Nephron progenitor cell (in vitro differentiated cells): ENCODE measurements at regions not wholly inside any gene's neighbourhood (a gene's known extent, or its start where the extent isn't known, plus 50 kb on each side); places are given as distances from the start of the nearest gene placed in this dataset.

Experiments
- DNase-seq: peaks from one replicate; pipeline ENCODE4 v3.0.0; 2021
- H3K27ac Mint-ChIP-seq: 2 replicates; pipeline ENCODE4 v1.8.0; 2021; ENCODE audit warnings: mild to moderate bottlenecking, moderate library complexity, mixed read lengths
- H3K27me3 Mint-ChIP-seq: 2 replicates; pipeline ENCODE4 v1.8.0; 2021; ENCODE audit warnings: mild to moderate bottlenecking, low read depth, mixed read lengths; ENCODE audit not compliant: poor library complexity
- H3K36me3 Mint-ChIP-seq: 2 replicates; pipeline ENCODE4 v1.8.0; 2021; ENCODE audit warnings: low read depth, mixed read lengths
- H3K4me1 Mint-ChIP-seq: 2 replicates; pipeline ENCODE4 v1.8.0; 2021; ENCODE audit warnings: mixed read lengths
- H3K4me3 Mint-ChIP-seq: 2 replicates; pipeline ENCODE4 v1.8.0; 2021; ENCODE audit warnings: mild to moderate bottlenecking, moderate library complexity, mixed read lengths
- H3K9me3 Mint-ChIP-seq: 2 replicates; pipeline ENCODE4 v1.8.0; 2021; ENCODE audit warnings: mild to moderate bottlenecking, moderate library complexity, mixed read lengths
- CTCF ChIP-seq: fragments of 200-600 bp; sonication (generic); IDR thresholded peaks from 2 replicates; pipeline ENCODE4 v1.5.0; 2021; ENCODE audit warnings: antibody characterized with exemption

- Mint-ChIP-seq H3K27me3 (peaks cover 3% of the 10 kb centered on the region), H3K4me3 (no peak overlapping the region), H3K36me3 (no peaks in the 10 kb centered on the region), H3K9me3 (no peaks in the 10 kb centered on the region), H3K4me1 (peaks cover 5% of the 10 kb centered on the region), H3K27ac (no peak overlapping the region)
- no peak for TF ChIP-seq CTCF
- no peak for DNase-seq
Observed at GRCh38 chr11:127713226-127713625, 712.7 kb upstream of the KIRREL3 start.

GRCh38 chr11:127711748-127712147 lies 711.2 kb upstream of the KIRREL3 start:
- TF ChIP-seq CTCF = no peak
- no peaks in the 10 kb centered on the region for H3K9me3 Mint-ChIP-seq
- H3K36me3 Mint-ChIP-seq = no peaks in the 10 kb centered on the region
- peaks cover 5% of the 10 kb centered on the region for H3K4me1 Mint-ChIP-seq
- H3K27ac Mint-ChIP-seq = peak overlapping the region; percentile 36
- H3K4me3 Mint-ChIP-seq = no peak overlapping the region
- DNase-seq = no peak
- H3K27me3 Mint-ChIP-seq = peaks cover 7% of the 10 kb centered on the region

GRCh38 chr11:127710831-127711230 lies 710.3 kb upstream of the KIRREL3 start:
- Mint-ChIP-seq H3K4me1 (peaks cover under 1% of the 10 kb centered on the region), H3K27me3 (peaks cover 10% of the 10 kb centered on the region), H3K27ac (no peak overlapping the region), H3K4me3 (no peak overlapping the region), H3K36me3 (no peaks in the 10 kb centered on the region), H3K9me3 (no peaks in the 10 kb centered on the region)
- DNase-seq = no peak
- no peak for TF ChIP-seq CTCF

GRCh38 chr11:127709960-127710359 lies 709.4 kb upstream of the KIRREL3 start:
- no peak for TF ChIP-seq CTCF
- Mint-ChIP-seq H3K27ac (no peak overlapping the region), H3K9me3 (no peaks in the 10 kb centered on the region)

GRCh38 chr11:127693686-127694085 lies 693.1 kb upstream of the KIRREL3 start:
- Mint-ChIP-seq H3K4me1 (no peaks in the 10 kb centered on the region), H3K27ac (no peak overlapping the region), H3K36me3 (no peaks in the 10 kb centered on the region), H3K27me3 (no peaks in the 10 kb centered on the region), H3K9me3 (peaks cover 12% of the 10 kb centered on the region), H3K4me3 (no peak overlapping the region)
- no peak for TF ChIP-seq CTCF
- no peak for DNase-seq

More at GRCh38 chr11:127709960-127710359, 709.4 kb upstream of the KIRREL3 start:
- DNase-seq = no peak
- no peaks in the 10 kb centered on the region for H3K4me1 Mint-ChIP-seq
- H3K36me3 Mint-ChIP-seq = no peaks in the 10 kb centered on the region
- H3K27me3 Mint-ChIP-seq = peaks cover 10% of the 10 kb centered on the region
- no peak overlapping the region for H3K4me3 Mint-ChIP-seq

- peaks cover 3% of the 10 kb centered on the region for H3K4me1 Mint-ChIP-seq
- H3K27ac Mint-ChIP-seq = no peak overlapping the region
- TF ChIP-seq CTCF = no peak
- H3K4me3 Mint-ChIP-seq = no peak overlapping the region
- no peak for DNase-seq
- H3K9me3 Mint-ChIP-seq = no peaks in the 10 kb centered on the region
- peaks cover 12% of the 10 kb centered on the region for H3K27me3 Mint-ChIP-seq
- H3K36me3 Mint-ChIP-seq = no peaks in the 10 kb centered on the region
Observed at GRCh38 chr11:127683321-127683720, 682.8 kb upstream of the KIRREL3 start.
